T-helper 22 cell (primary cell): ENCODE measurements at regions not wholly inside any gene's neighbourhood (a gene's known extent, or its start where the extent isn't known, plus 50 kb on each side); places are given as distances from the start of the nearest gene placed in this dataset.

ENCODE experiments used
- DNase-seq: peaks from one replicate; pipeline ENCODE4 v3.0.0-alpha.2; 2020; ENCODE audit warnings: low read depth

DNA sequence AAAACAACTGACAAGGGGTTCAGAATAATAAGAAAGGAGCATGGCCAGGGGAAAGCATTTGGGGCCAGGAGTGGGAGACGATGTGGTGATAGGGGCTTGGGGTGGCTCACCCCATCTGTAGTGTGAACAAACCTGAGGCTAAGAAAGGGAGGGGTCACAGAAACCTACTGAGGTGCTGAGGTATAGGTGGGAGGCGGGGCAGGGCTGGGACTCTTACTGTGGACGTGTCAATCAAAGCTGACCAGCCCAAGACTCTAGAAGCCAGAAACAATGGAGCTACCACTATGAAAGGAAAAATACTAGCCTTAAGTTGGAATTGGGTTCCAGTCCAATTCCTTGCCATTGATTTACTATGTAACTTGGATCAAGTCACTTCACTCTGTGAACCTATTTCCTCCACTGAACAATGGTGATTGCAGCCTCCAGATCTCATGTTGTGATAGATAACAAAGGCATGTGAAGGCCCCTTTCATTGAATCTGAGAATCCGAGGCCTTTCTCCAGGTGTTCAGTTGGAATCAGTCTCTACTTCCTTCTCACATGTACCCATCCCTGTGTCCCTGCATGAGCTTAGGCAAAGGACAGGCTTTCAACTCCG is 260.9 kb upstream of the HES1 start:
- no peak for DNase-seq

DNA sequence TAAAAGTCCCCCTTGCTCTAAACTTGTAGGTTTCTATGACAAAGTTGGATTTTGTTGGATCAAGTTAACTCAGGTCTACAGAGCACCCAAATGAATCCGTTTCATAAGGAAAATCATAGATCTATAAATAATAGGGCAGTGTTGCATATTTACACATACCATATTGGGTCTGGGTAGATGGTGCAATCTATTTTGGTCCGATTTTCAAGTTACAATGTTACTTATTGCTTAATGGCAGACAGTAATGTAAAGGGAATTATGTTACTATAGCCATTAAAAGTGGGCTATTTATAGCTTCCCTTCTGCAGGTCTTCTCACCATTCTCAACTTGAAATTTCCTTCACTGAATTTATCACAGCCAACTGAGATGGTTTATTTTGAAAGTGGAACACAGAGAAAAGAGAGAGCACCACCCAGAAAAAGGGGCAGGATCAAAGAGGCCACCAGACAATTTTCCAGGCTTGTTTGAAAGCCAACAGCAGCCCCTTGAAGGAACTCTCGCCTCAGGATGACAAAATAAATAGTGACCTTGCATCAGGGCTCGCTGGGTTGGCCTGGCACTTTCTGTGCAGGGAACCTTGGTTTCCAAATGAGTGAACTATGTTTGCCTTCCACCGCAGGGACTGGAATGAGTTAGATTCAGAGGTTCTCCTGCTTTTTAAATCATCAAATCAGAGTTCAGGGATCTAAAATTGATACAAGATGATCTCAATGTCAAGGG is 260.2 kb upstream of the HES1 start:
- no peak for DNase-seq

DNA sequence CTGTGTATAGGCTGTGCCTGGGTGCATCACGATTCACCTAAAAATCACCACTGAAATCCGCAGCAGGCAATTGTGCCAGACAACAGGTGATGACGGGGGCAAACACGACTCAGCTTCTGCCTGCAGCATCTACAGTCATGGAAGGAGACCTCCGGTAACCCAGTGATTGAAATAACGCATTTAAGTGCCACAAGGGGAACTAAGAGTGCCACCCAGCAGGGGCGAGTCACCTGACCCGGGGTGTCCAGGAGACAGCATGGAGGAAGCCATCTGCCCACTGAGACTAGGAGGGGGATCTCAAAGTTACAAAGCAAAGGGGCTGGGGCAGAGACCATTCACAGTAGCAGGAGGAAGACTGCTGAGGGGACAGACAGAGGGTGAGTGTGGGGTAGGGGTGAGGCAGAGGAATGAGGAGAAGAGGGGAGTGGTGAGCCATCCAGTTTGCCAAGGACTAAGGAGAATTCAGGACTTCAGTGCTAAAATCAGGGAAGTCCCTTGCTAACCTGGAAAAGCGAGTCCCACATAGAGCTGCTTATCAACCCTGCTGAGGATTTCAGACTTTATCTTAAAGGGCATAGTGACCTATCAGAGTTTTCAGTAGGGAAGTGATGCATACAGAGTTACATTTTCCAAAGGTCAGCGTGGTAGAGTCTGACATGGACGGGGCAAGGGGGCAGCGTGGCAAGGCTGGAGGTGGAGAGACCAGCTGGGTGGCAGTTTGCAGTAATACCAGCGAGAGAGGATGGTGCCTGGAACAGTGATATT is 256.7 kb upstream of the HES1 start:
- DNase-seq, result no peak

DNA sequence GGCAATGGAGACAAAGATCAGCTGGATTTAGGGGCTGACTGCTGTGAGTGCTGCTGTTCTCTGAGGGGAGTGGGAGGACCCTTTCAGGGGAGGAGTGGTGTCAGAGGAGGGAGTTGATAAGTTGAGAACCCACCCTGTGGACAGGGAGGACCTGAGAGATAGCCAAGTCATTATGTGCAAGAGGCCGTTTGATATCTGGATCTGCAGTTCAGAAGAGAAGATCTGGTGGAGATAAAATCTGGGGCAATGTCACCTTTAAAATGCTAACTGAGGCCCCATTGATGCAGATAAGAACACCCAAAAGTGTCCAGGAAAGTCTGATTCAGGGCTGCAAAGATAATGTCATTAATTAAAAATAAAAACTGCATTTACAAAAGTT is 256.1 kb upstream of the HES1 start:
- DNase-seq, result no peak

DNA sequence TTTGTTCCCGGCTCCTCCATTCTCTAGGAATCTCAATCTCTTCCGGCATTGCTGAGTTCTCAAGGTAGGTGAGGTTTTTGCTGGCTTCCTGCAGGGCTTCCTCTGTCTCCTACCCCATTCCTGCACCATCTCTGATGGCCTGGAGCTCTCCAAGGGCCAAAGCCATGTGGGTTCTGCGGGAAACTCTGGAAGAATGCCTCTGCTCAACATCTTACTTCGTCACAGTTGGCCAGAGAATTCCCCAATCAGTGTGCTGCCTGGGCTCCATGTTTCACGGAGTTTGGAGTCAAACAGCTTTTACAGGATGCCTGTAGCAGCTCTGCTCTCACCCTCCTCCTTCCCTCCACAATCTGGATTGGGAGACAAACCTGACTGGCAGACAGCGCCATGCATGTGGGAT is 253.9 kb upstream of the HES1 start:
- DNase-seq, result no peak

DNA sequence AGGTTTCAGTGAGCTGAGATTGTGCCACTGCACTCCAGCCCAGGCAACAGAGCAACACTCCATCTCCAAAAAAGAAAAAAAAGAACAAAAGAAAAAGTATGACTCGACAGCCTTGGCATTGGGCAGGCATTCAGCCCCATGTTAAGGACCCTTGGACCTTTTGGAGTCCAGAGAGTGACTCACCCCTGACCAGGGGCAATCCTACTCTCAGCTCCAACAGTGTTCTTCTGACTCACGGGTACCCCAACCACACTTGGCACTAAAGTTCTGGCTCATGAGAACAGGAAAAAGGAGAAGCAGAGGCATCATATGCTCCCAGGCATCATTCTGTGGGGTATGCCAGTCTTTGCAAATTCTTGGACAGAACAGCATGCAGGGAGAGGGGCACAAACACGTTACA is 252.4 kb upstream of the HES1 start:
- DNase-seq, result no peak

DNA sequence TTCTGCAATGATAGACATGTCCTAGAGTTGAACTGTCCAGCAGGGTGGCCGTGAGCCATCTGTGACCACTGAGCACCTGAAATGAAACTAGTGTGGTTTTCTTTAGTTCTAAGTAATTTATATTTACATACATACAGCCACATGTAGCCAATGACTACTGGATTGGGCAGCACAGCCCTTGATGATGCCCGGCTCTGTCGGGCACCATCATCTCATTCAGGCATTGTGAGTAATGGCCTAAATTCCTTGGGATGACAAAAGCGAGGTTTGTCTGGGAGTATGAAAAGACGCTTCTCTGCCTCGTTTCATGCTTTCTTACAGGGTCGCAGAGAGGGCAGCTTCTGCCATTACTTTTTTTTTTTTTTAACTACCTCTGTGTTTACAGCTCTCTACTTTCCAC is 251.9 kb upstream of the HES1 start:
- no peak for DNase-seq

DNA sequence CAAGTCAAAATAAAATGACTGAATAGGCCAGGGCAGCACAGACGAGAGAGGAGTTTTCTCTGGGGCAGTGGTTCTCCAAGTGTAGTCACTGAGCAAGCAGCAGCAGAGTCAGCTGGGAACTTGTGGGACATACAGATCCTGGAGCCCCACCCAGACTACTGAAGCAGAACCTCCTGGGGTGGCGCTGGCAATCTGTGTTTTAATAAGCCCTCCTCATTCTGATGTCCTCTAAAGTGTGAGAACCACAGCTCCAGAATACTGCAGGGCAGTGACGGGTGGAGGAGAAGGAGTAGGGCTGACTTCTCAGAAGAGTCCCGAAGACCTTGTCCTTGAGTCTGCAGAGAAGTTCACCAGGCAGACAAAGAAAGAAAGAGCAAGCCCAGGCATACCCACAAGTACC is 251.3 kb upstream of the HES1 start:
- DNase-seq, result no peak

DNA sequence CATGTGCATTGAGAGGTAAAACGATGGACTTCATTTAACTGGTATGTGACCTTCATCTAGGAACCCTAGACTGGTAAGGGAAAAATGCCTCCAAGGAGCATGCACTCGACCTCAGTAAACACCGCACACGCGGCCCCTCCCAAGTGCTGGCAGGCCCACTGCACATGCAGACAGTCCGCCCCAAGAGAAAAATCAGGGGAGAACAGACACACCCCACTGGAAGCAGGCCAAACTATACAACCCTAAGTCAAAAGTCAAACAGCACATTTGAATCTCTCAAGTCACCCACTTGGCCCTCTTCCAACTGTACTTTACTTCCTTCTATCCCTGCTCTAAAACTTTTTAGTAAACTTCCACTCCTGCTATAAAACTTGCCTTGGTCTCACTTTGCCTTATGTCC is 250.1 kb upstream of the HES1 start:
- DNase-seq, result no peak

DNA sequence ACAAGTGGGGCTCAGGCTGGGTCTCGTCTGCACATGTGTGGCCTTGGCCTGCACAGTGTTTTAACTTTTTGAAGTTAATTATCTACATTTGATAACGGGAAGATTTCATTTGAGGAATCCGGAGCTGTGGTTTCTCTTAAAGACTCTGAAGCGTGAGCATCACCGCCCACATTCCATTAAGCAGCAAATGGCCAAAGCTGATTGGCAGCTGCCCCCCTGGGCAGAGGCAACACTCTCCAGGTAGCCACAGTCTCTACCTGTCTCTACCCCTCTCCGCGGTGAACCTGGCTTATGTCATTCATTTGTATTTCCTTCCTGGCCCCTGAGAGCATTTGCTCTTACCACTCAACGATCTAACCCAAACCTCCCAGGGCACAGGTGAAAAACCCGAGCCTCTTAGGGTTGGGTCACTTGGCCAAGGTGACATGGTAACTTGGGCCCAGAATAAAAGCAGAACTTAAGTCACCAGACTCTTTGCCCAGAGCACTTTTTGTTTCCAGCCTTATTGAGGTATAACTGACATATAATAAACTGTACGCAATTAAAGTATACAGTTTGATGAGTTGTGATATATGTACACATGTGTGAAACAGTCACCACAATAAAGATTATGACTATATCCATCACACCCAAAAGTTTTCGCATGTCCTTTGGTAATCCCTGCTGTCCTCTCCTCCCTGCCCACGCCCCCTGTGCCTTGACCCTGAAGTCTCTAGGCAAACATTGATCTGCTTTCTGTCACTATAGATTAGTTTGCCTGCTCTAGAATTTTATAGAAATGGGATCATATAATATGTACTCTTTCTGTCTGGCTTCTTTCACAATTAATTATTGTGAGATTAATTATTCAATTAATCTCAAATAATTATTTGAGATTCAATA is 245.7 kb upstream of the HES1 start:
- no peak for DNase-seq

DNA sequence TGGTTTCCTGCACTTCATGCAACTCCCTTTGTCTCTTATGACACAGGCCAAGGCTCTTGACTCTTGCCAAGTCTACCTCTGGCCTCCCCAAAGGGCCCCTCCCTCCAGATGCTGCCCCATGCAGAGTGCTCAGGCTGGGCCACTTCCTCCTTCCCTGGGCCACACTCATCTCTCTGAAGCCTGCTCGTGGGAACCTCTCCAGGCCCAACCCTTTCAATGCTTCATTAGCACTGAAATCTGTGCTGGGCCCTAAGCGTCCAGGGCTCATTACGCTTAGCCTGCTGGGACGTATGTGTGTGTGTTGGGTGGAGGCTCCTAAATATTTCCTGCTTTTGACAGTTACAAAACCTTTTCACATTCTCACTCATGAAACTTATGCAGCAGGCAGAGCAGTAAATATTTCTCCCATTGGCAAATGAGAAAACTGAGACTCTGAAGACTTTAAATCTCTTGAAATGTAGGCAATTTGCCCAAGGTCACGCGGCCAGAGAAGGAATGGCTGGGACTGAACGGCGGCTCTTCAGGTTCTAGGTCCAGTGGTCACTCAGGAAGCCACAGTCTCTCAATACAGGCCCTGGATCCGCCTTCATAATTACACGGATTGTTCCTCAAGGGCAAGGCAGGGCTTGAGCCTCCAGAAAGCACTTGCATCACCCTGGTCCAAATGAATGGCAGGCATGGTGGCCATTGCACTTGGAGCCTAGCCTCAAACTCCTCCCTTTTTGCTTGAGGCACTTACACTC is 241.7 kb upstream of the HES1 start:
- no peak for DNase-seq

DNA sequence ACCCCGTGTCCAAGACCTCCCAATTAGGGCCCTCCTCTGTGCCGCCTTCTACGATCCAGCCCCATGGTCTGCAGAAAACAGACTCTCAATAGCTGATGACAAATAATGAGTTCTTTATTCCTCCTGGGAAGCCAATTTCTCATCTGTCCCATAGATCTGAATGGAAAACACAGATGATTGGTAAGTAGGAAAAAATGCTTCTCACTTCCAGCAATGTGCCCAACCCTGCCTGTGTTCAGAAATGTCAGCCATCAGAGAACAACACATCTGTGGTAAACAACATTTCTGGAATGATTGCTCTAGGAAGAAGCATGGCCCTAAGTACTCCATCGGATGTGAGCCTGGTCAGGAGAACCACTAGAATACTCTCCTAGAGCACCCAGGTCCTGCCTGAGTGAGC is 240.5 kb upstream of the HES1 start:
- DNase-seq, result no peak

DNA sequence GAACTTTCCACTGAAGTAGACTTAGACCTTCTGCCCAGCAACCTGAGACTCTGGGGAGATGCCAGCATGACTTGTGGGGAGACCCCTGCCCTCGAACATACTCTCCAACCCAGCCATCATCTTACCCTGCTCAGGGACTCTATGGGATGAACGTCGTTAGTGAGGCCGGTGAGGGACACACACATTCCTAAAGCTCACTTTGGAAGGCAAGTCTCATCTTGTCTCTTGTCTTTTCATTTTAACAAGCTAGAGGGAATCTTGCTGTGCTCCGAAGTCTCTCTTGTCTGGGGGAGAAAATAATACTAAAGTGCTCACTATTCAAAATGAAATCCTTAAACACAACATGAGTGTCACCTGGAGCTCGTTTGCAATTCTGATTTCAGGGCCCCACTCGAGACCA is 239.5 kb upstream of the HES1 start:
- no peak for DNase-seq

DNA sequence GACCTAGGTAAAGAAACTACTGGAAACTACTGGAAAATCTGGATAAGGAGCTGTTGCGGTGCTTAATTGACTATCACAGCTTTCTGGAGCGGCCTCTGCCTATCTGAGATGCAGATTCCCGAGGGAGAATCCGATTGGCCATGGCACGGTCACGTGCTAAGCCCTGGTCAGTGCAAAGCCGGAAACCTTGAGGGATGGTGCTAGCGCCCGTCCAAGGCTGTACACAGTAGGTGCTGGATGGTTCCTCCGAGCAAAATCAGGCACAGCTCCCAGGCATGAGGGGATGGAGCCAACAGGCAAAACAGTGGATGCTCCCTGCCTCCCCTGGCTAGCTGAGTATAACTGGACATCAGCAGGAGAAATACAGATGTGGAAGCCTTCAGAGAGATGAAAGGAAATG is 238.7 kb upstream of the HES1 start:
- DNase-seq, result no peak

DNA sequence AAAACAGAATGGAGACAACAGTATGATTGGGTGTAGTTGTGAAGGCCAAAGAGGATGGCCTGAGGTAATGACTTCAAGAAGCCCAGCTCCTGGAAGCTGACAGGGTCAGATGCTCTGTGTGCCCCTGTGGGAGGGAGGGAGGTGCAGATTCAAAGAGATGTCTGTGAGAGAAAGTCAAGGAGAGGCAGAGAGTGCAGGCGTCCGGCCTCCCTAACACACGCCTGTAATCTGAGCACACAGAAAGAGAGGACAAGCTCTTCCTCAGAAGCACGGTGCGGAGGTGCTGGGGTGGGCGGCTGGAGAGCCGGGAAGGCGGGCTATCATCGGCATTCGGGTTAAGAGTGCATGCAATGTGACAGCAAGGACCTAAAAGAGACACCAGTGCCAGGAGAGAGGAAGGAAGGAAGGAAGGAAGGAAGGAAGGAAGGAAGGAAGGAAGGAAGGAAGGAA is 238.2 kb upstream of the HES1 start:
- DNase-seq, result no peak

DNA sequence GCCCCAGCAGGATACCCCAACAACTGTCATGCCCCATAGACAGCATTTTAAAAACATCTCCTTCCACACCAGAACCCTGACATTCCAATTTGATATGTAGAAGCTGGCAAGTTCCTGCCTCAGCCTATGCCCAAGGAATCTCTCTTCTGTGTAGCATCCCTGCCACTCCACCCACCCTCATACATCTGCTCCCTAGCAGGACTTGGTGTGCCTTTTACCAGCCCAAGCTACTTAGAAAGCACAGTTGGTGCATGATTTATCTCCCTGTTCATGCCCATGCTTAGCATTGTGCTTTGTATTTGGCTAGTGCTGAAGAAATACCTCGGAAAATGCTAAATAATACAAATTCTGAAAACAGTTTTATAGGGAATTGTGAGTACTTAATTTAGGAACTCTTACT is 236.9 kb upstream of the HES1 start:
- DNase-seq, result no peak

DNA sequence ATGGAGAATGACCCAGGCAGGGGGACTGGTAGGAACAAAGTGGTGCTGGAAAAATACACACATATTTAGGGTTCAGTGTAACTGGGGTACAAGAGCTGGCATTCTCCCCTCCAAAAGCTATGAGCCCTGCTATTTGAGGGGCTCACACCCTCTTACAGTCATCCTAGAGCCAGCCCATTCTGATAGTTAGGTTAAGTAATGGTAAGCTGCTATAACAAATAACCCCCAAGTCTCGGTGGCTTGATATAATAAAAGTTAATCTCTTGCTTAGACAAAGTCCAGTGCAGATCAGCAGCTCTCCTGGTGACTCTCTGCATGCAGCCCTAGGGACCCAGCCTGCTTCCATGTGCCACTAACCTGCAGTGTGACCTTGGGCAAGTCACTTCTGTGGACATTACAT is 234.9 kb upstream of the HES1 start:
- DNase-seq, result no peak

DNA sequence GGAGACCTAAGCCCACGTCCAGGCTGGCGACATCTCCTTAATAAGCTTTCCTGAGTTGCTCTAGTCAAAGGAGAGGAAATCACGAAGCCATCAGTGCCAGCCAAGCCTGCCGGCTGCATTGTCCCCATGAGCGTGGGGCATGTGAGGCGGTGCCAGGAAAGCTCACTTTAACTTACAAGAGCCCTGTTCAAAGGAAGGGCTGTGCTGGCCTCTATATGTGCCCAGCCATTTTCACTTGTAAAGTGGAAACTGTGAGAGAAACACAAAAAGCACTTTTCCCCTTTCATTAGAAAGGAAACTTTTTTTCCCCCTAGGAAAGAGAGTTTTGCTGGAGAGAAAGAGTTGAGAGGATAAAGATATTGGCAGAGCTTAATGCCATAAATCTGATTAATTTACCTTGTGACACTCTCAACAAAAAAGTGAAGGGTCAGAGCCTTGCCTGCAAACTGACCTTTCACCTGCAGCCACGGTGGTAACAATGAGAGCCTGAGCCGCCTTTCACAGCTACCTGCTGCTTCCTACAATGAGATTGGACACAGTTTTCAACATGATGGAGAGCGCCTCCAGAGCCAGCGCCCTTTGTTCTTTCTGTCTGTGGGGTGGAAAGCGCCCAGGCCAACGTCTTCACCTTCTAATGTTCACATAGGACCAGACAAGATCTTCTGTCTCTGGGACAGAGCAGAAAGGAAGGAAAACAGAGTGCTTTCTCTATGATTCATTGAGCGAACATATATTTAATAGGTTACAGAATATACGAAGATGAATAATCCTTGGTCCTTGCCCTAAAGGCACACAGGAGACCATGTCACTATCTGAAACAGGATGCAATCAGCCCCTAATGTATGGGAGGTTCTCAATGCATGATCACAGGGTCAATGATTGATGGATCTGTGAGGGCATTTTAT is 233.1 kb upstream of the HES1 start:
- no peak for DNase-seq

DNA sequence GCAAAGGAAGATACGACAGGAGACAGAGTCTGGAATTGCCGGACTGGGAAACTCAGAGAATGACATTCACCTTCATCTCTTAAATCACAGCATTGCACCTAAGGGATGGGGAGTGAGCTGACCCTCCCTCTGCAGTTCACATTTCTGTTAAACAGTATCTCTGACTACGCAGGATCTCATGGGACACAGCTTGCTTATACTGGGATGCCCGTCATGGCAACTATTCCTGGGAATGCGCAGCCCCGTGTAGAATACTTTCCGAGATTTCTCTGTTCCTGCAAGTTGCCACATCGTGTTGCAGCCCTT is 232.5 kb upstream of the HES1 start:
- DNase-seq, result no peak

DNA sequence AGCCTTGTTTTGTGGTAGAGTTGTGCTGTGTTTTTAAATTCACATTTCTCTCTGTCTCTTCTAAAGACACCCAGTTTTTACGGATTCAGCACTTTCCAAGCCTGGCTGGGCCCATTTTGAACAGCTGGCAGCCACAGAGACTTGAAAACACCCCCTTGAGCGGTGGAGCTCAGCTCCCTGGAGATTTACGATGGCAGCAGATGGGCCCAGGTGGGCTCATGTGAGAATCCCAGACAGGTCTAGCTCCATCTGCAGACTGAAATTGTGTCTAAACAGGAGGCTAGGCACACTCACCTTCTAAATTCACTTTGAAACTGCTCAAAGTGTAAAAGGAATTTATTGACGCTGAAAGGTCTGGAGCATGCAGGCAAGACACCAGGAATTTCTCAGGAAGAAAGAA is 232.0 kb upstream of the HES1 start:
- no peak for DNase-seq
